DND-41 (cell line): ENCODE measurements at regions not wholly inside any gene's neighbourhood (a gene's known extent, or its start where the extent isn't known, plus 50 kb on each side); places are given as distances from the start of the nearest gene placed in this dataset.

Experiments
- ATAC-seq: fragments of 200-7000 bp; cut with Tn5 transposase; 3 replicates; pipeline ENCODE4 v1.9.1; 2021; ENCODE audit warnings: low read depth; ENCODE audit not compliant: insufficient read depth
- DNase-seq: peaks from one replicate; pipeline ENCODE4 v3.0.0-alpha.2; 2020
- H2AFZ ChIP-seq: 2 replicates; pipeline ENCODE4 v1.6.0; 2012; ENCODE audit warnings: low read depth, low read length
- H3K27ac ChIP-seq: 2 replicates; pipeline ENCODE4 v1.5.1; 2012; ENCODE audit warnings: low read length, inconsistent platforms
- H3K27me3 ChIP-seq: fragments of 200-600 bp; sonication (generic); 2 replicates; pipeline ENCODE4 v1.6.0; 2012; ENCODE audit warnings: low read length, mild to moderate bottlenecking, inconsistent platforms; ENCODE audit not compliant: insufficient read depth, poor library complexity
- H3K36me3 ChIP-seq: 2 replicates; pipeline ENCODE4 v1.5.1; 2012; ENCODE audit warnings: low read length, inconsistent platforms; ENCODE audit not compliant: insufficient read depth
- H3K4me1 ChIP-seq: 2 replicates; pipeline ENCODE4 v1.5.1; 2012; ENCODE audit warnings: mild to moderate bottlenecking, low read length; ENCODE audit not compliant: insufficient read depth
- H3K4me2 ChIP-seq: 2 replicates; pipeline ENCODE4 v1.6.0; 2012; ENCODE audit warnings: mild to moderate bottlenecking, moderate library complexity, low read length, inconsistent platforms; ENCODE audit not compliant: insufficient read depth
- H3K4me3 ChIP-seq, 2 experiments: fragments of 200-600 bp in 1 of 2; shearing (Covaris generic) in 1 of 2; 2 replicates each; pipeline ENCODE4 v1.5.1; 2012 to 2016; ENCODE audit warnings: inconsistent platforms in 2 of 2, low read length in 2 of 2, mild to moderate bottlenecking in 2 of 2, low read depth in 1 of 2, moderate library complexity in 1 of 2
- H3K79me2 ChIP-seq: 2 replicates; pipeline ENCODE4 v1.6.0; 2012; ENCODE audit warnings: low read length, inconsistent platforms; ENCODE audit not compliant: insufficient read depth
- H3K9ac ChIP-seq: 2 replicates; pipeline ENCODE4 v1.6.0; 2012; ENCODE audit warnings: low read depth, mild to moderate bottlenecking, inconsistent platforms, low read length, moderate library complexity
- H3K9me3 ChIP-seq: 2 replicates; pipeline ENCODE4 v1.5.1; 2012; ENCODE audit warnings: low read length, moderate library complexity, mild to moderate bottlenecking, inconsistent platforms; ENCODE audit not compliant: insufficient read depth, severe bottlenecking
- H4K20me1 ChIP-seq: 2 replicates; pipeline ENCODE4 v1.6.0; 2012; ENCODE audit warnings: low read length; ENCODE audit not compliant: insufficient read depth
- CTCF ChIP-seq: IDR thresholded peaks from 2 replicates; pipeline ENCODE4 v1.5.1; 2012; ENCODE audit warnings: borderline replicate concordance, low read length, moderate library complexity, mild to moderate bottlenecking; ENCODE audit not compliant: poor library complexity, severe bottlenecking; ENCODE audit errors: extremely low read depth
- EZH2 ChIP-seq: IDR thresholded peaks from 3 replicates; pipeline ENCODE4 v1.6.1; 2012; ENCODE audit warnings: borderline replicate concordance, low read depth, mild to moderate bottlenecking, moderate library complexity, low read length, inconsistent platforms; ENCODE audit not compliant: severe bottlenecking

- no peak overlapping the region for H3K4me3 ChIP-seq
- no peaks in the 10 kb centered on the region for H3K27me3 ChIP-seq
- no peak for TF ChIP-seq CTCF
- TF ChIP-seq EZH2, result no peak
- no peak overlapping the region for H3K4me2 ChIP-seq
- H3K79me2 ChIP-seq, result no peaks in the 10 kb centered on the region
- no peaks in the 10 kb centered on the region for H3K9me3 ChIP-seq
- no peak overlapping the region for H2AFZ ChIP-seq
- ATAC-seq (no peak), DNase-seq (no peak)
- H3K36me3 ChIP-seq, result no peaks in the 10 kb centered on the region
- no peaks in the 10 kb centered on the region for H4K20me1 ChIP-seq
- no peak overlapping the region for H3K9ac ChIP-seq
- no peaks in the 10 kb centered on the region for H3K4me1 ChIP-seq
- H3K27ac ChIP-seq, result no peak overlapping the region
Measured at GRCh38 chr3:64765947-64766346, 78.1 kb upstream of the ADAMTS9 start.

GRCh38 chr3:64764386-64764929 is 76.7 kb upstream of the ADAMTS9 start:
- no peak overlapping the region for H3K9ac ChIP-seq
- no peaks in the 10 kb centered on the region for H3K79me2 ChIP-seq
- H4K20me1 ChIP-seq, result no peaks in the 10 kb centered on the region
- no peak overlapping the region for H3K4me3 ChIP-seq
- H3K27me3 ChIP-seq, result no peaks in the 10 kb centered on the region
- TF ChIP-seq CTCF, result no peak
- TF ChIP-seq EZH2, result no peak
- ATAC-seq, result no peak
- no peak overlapping the region for H2AFZ ChIP-seq
- no peak for DNase-seq
- H3K27ac ChIP-seq, result no peak overlapping the region
- no peak overlapping the region for H3K4me2 ChIP-seq
- H3K36me3 ChIP-seq, result no peaks in the 10 kb centered on the region
- H3K4me1 ChIP-seq, result no peaks in the 10 kb centered on the region
- no peaks in the 10 kb centered on the region for H3K9me3 ChIP-seq

GRCh38 chr3:64763980-64764379 is 76.2 kb upstream of the ADAMTS9 start:
- no peaks in the 10 kb centered on the region for H3K4me1 ChIP-seq
- no peaks in the 10 kb centered on the region for H3K79me2 ChIP-seq
- DNase-seq, result no peak
- H3K27me3 ChIP-seq, result no peaks in the 10 kb centered on the region
- H3K27ac ChIP-seq, result no peak overlapping the region
- no peak overlapping the region for H3K4me2 ChIP-seq
- no peaks in the 10 kb centered on the region for H3K9me3 ChIP-seq
- no peak for ATAC-seq
- H2AFZ ChIP-seq, result no peak overlapping the region
- TF ChIP-seq CTCF (no peak), EZH2 (no peak)
- H4K20me1 ChIP-seq, result no peaks in the 10 kb centered on the region
- H3K9ac ChIP-seq, result no peak overlapping the region
- H3K36me3 ChIP-seq, result no peaks in the 10 kb centered on the region
- no peak overlapping the region for H3K4me3 ChIP-seq

GRCh38 chr3:64761729-64762128 is 73.9 kb upstream of the ADAMTS9 start:
- no peak overlapping the region for H3K4me3 ChIP-seq
- no peak overlapping the region for H3K27ac ChIP-seq
- no peaks in the 10 kb centered on the region for H4K20me1 ChIP-seq
- no peaks in the 10 kb centered on the region for H3K79me2 ChIP-seq
- no peaks in the 10 kb centered on the region for H3K9me3 ChIP-seq
- no peak overlapping the region for H3K9ac ChIP-seq
- H3K4me1 ChIP-seq, result no peaks in the 10 kb centered on the region
- no peaks in the 10 kb centered on the region for H3K36me3 ChIP-seq
- H3K27me3 ChIP-seq, result no peaks in the 10 kb centered on the region
- no peak overlapping the region for H3K4me2 ChIP-seq
- no peak for DNase-seq
- no peak overlapping the region for H2AFZ ChIP-seq
- TF ChIP-seq EZH2, result no peak
- no peak for TF ChIP-seq CTCF
- ATAC-seq, result no peak
